ENCODE measurements at regions not wholly inside any gene's neighbourhood (a gene's known extent, or its start where the extent isn't known, plus 50 kb on each side); places are given as distances from the start of the nearest gene placed in this dataset.

GRCh38 chrX:2595258-2595657 is 94.5 kb upstream of the DHRSX start:
- H3K9me3 Mint-ChIP-seq (ENCODE audit: insufficient read depth), result no peaks in the 10 kb centered on the region
- CTCF ChIA-PET, result no interaction called here
- H3K4me1 Mint-ChIP-seq (ENCODE audit: low read depth), result peaks cover 13% of the 10 kb centered on the region
- DNase-seq (no peak), ATAC-seq (no peak)
- no peaks in the 10 kb centered on the region for H3K27me3 Mint-ChIP-seq (ENCODE audit: low read depth)
- POLR2A ChIA-PET, result no interaction called here
- peaks cover 17% of the 10 kb centered on the region for H3K36me3 Mint-ChIP-seq (ENCODE audit: low read depth)
- H3K27ac Mint-ChIP-seq, result no peak overlapping the region
- H3K4me3 Mint-ChIP-seq, result no peak overlapping the region

- H3K27me3 Mint-ChIP-seq (ENCODE audit: low read depth), result no peaks in the 10 kb centered on the region
- H3K9me3 Mint-ChIP-seq (ENCODE audit: insufficient read depth), result no peaks in the 10 kb centered on the region
- peaks cover 13% of the 10 kb centered on the region for H3K4me1 Mint-ChIP-seq (ENCODE audit: low read depth)
- H3K36me3 Mint-ChIP-seq (ENCODE audit: low read depth), result peaks cover 12% of the 10 kb centered on the region
- POLR2A ChIA-PET, result no interaction called here
- no peak for DNase-seq
- CTCF ChIA-PET, result no interaction called here
- H3K27ac Mint-ChIP-seq, result no peak overlapping the region
- ATAC-seq, result no peak
- H3K4me3 Mint-ChIP-seq, result no peak overlapping the region
Observed at GRCh38 chrX:2594491-2594890, 93.7 kb upstream of the DHRSX start.

GRCh38 chrX:2592279-2592678 is 91.5 kb upstream of the DHRSX start:
- ChIA-PET POLR2A (no interaction called here), CTCF (no interaction called here)
- Mint-ChIP-seq H3K4me1 (ENCODE audit: low read depth) (peaks cover 14% of the 10 kb centered on the region), H3K4me3 (no peak overlapping the region), H3K36me3 (ENCODE audit: low read depth) (peaks cover 8% of the 10 kb centered on the region), H3K27me3 (ENCODE audit: low read depth) (no peaks in the 10 kb centered on the region), H3K27ac (no peak overlapping the region), H3K9me3 (ENCODE audit: insufficient read depth) (no peaks in the 10 kb centered on the region)
- DNase-seq (no peak), ATAC-seq (no peak)

- Mint-ChIP-seq H3K27ac (no peak overlapping the region), H3K4me1 (ENCODE audit: low read depth) (peaks cover 23% of the 10 kb centered on the region), H3K27me3 (ENCODE audit: low read depth) (peaks cover 17% of the 10 kb centered on the region), H3K9me3 (ENCODE audit: insufficient read depth) (no peaks in the 10 kb centered on the region), H3K4me3 (no peak overlapping the region), H3K36me3 (ENCODE audit: low read depth) (no peaks in the 10 kb centered on the region)
- CTCF ChIA-PET, result no interaction called here
- POLR2A ChIA-PET, result no interaction called here
- ATAC-seq (no peak), DNase-seq (no peak)
Observed at GRCh38 chrX:2589186-2590020, 88.6 kb upstream of the DHRSX start.

- DNase-seq (no peak), ATAC-seq (no peak)
- Mint-ChIP-seq H3K9me3 (ENCODE audit: insufficient read depth) (no peaks in the 10 kb centered on the region), H3K36me3 (ENCODE audit: low read depth) (no peaks in the 10 kb centered on the region), H3K4me1 (ENCODE audit: low read depth) (peaks cover 18% of the 10 kb centered on the region), H3K27me3 (ENCODE audit: low read depth) (peaks cover 20% of the 10 kb centered on the region), H3K4me3 (no peak overlapping the region), H3K27ac (no peak overlapping the region)
- POLR2A ChIA-PET, result no interaction called here
- CTCF ChIA-PET, result no interaction called here
Observed at GRCh38 chrX:2588049-2588448, 87.3 kb upstream of the DHRSX start.

GRCh38 chrX:2587146-2587545 is 86.4 kb upstream of the DHRSX start:
- Mint-ChIP-seq H3K27me3 (ENCODE audit: low read depth) (peaks cover 28% of the 10 kb centered on the region), H3K4me1 (ENCODE audit: low read depth) (peaks cover 11% of the 10 kb centered on the region), H3K27ac (no peak overlapping the region), H3K4me3 (no peak overlapping the region), H3K36me3 (ENCODE audit: low read depth) (no peaks in the 10 kb centered on the region), H3K9me3 (ENCODE audit: insufficient read depth) (no peaks in the 10 kb centered on the region)
- POLR2A ChIA-PET, result no interaction called here
- no peak for DNase-seq
- no peak for ATAC-seq
- CTCF ChIA-PET, result no interaction called here

GRCh38 chrX:2585158-2585470 is 84.3 kb upstream of the DHRSX start:
- peaks cover 10% of the 10 kb centered on the region for H3K4me1 Mint-ChIP-seq (ENCODE audit: low read depth)
- no peak overlapping the region for H3K4me3 Mint-ChIP-seq
- CTCF ChIA-PET, result no interaction called here
- DNase-seq, result no peak
- H3K36me3 Mint-ChIP-seq (ENCODE audit: low read depth), result no peaks in the 10 kb centered on the region
- ATAC-seq, result no peak
- POLR2A ChIA-PET, result no interaction called here
- peaks cover 39% of the 10 kb centered on the region for H3K27me3 Mint-ChIP-seq (ENCODE audit: low read depth)
- H3K27ac Mint-ChIP-seq, result no peak overlapping the region
- no peaks in the 10 kb centered on the region for H3K9me3 Mint-ChIP-seq (ENCODE audit: insufficient read depth)

- H3K27me3 Mint-ChIP-seq (ENCODE audit: low read depth), result peaks cover 39% of the 10 kb centered on the region
- DNase-seq, result no peak
- H3K4me3 Mint-ChIP-seq, result no peak overlapping the region
- CTCF ChIA-PET, result no interaction called here
- peak overlapping the region; percentile 16 for H3K27ac Mint-ChIP-seq
- peaks cover 10% of the 10 kb centered on the region for H3K4me1 Mint-ChIP-seq (ENCODE audit: low read depth)
- H3K9me3 Mint-ChIP-seq (ENCODE audit: insufficient read depth), result no peaks in the 10 kb centered on the region
- no peaks in the 10 kb centered on the region for H3K36me3 Mint-ChIP-seq (ENCODE audit: low read depth)
- POLR2A ChIA-PET, result no interaction called here
- ATAC-seq, result no peak
Observed at GRCh38 chrX:2584251-2585157, 83.7 kb upstream of the DHRSX start.

- ATAC-seq, result no peak
- DNase-seq, result no peak
- Mint-ChIP-seq H3K4me3 (no peak overlapping the region), H3K9me3 (ENCODE audit: insufficient read depth) (no peaks in the 10 kb centered on the region), H3K27ac (no peak overlapping the region), H3K36me3 (ENCODE audit: low read depth) (no peaks in the 10 kb centered on the region), H3K27me3 (ENCODE audit: low read depth) (peaks cover 42% of the 10 kb centered on the region), H3K4me1 (ENCODE audit: low read depth) (peaks cover 10% of the 10 kb centered on the region)
- CTCF ChIA-PET, result no interaction called here
- POLR2A ChIA-PET, result no interaction called here
Observed at GRCh38 chrX:2583194-2584162, 82.7 kb upstream of the DHRSX start.

GRCh38 chrX:2582667-2583066 is 81.9 kb upstream of the DHRSX start:
- POLR2A ChIA-PET, result no interaction called here
- DNase-seq, result no peak
- no peaks in the 10 kb centered on the region for H3K9me3 Mint-ChIP-seq (ENCODE audit: insufficient read depth)
- CTCF ChIA-PET, result no interaction called here
- no peak overlapping the region for H3K27ac Mint-ChIP-seq
- no peaks in the 10 kb centered on the region for H3K36me3 Mint-ChIP-seq (ENCODE audit: low read depth)
- ATAC-seq, result no peak
- no peak overlapping the region for H3K4me3 Mint-ChIP-seq
- peaks cover 42% of the 10 kb centered on the region for H3K27me3 Mint-ChIP-seq (ENCODE audit: low read depth)
- peaks cover 10% of the 10 kb centered on the region for H3K4me1 Mint-ChIP-seq (ENCODE audit: low read depth)

GRCh38 chrX:2581296-2581695 is 80.5 kb upstream of the DHRSX start:
- H3K4me3 Mint-ChIP-seq, result no peak overlapping the region
- DNase-seq (no peak), ATAC-seq (no peak)
- peaks cover 3% of the 10 kb centered on the region for H3K4me1 Mint-ChIP-seq (ENCODE audit: low read depth)
- ChIA-PET CTCF (no interaction called here), POLR2A (no interaction called here)
- H3K27me3 Mint-ChIP-seq (ENCODE audit: low read depth), result peaks cover 40% of the 10 kb centered on the region
- H3K36me3 Mint-ChIP-seq (ENCODE audit: low read depth), result no peaks in the 10 kb centered on the region
- no peak overlapping the region for H3K27ac Mint-ChIP-seq
- H3K9me3 Mint-ChIP-seq (ENCODE audit: insufficient read depth), result no peaks in the 10 kb centered on the region

GRCh38 chrX:2578864-2579263 is 78.1 kb upstream of the DHRSX start:
- ChIA-PET POLR2A (no interaction called here), CTCF (no interaction called here)
- H3K27me3 Mint-ChIP-seq (ENCODE audit: low read depth), result peaks cover 26% of the 10 kb centered on the region
- H3K4me1 Mint-ChIP-seq (ENCODE audit: low read depth), result no peaks in the 10 kb centered on the region
- H3K4me3 Mint-ChIP-seq, result no peak overlapping the region
- ATAC-seq (no peak), DNase-seq (no peak)
- no peaks in the 10 kb centered on the region for H3K9me3 Mint-ChIP-seq (ENCODE audit: insufficient read depth)
- no peak overlapping the region for H3K27ac Mint-ChIP-seq
- H3K36me3 Mint-ChIP-seq (ENCODE audit: low read depth), result no peaks in the 10 kb centered on the region

All from activated CD8-positive, alpha-beta T cell treated with anti-CD3 and anti-CD28 coated beads, Interleukin-2, amount 10 ng/mL, durations not matched to agents 7 days and 5 days (primary cell).